CD4-positive, alpha-beta T cell treated with Interleukin-10 for 1 hour (primary cell): ENCODE measurements at regions not wholly inside any gene's neighbourhood (a gene's known extent, or its start where the extent isn't known, plus 50 kb on each side); places are given as distances from the start of the nearest gene placed in this dataset.
"Not testable (repeated sequence)": the region's sequence is repeated elsewhere in the genome, so short reads cannot be mapped to it uniquely, and the experiment has no call there.

Experiments used
- DNase-seq: peaks from one replicate; pipeline ENCODE4 v3.0.0-alpha.2; 2020

DNA sequence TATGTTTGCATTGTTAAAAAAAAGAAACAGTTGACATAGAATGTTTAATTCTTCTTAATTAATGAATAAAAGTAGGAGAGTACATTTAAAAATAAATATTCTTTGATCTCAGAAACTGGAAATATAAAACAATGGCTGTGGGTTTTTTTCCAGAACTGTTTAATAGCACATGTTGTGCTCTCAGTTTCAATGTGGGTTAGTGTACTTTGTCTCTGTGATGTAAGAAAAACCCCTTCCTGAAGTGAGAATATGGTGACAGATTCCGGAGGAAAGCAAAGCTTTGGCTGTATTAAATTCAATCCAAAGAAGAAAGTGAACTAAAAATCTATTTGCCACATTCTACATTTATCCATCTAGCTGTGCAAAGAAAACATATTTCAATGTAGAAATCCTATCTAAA lies 261.9 kb upstream of the ADGRL3 start:
- no peak for DNase-seq

DNA sequence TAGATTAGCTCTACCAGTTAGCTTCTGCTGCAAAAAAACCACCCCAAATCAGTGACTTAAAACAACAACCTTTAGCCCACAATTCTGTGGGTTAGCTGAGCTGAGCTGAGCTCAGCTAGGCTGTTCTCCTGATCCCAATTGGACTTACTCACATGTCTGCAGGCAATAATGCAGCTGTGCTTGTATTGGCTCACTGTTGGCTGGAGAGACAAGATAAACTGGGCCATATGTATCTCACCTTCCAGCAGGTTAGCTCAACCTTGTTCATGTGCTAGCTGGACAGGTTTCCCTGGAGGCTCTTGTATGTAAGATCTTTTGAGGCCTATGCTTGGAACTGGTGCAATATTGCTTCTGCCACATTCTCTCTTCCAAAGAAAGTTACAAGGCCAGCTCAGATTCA lies 261.5 kb upstream of the ADGRL3 start:
- no peak for DNase-seq

DNA sequence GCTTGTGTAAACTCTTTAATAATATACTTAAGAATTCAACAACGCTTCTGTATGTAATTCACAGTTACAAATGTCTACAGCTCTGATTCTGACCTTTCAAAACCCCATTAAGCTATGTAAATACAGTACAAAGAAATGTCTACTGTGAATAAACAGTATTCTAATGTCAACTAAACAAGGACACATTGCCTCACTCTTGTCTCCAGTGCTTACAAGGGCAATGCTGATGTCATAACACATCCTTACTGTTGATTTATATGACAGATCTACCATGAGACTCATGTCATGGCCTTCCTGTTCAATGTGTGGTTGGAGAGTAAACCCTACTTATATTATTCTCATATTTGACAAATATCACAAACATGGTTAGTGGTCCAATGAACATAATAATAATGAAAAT lies 256.1 kb upstream of the ADGRL3 start:
- no peak for DNase-seq

DNA sequence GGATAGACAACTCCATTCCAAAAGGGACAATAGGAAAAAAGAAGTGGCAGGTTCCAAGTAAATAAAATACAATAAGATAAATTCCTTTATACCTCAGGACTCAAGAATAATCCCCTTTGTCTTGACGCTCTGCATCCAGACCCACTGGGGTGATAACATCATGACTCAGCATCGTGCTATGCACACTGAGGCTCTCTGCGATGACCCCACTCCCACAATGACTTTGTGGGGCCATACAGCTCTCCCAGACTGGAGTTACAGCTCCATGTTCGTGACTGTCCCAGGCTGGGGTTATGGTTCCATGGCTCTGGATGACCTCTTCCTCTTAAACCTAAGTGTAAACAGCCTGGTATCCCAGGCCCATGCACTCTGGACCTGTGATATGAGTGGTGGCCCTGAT lies 254.5 kb upstream of the ADGRL3 start:
- DNase-seq: no peak

DNA sequence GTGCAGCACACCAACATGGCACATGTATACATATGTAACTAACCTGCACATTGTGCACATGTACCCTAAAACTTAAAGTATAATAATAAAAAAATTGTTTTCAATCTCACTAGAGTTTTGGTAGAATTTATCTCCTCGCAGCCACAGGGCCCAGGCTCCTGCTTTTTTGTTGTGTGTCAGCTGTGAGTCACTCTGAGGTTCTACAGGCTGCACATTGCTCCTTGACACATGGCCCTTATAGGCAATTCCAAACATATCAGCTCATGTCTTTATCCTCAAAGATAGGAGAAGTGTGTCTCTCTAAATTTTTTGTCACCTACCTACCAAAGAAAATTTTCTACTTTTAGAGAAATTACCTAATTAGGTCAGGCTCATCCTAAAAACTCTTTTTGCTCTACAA lies 252.1 kb upstream of the ADGRL3 start:
- DNase-seq: no peak

DNA sequence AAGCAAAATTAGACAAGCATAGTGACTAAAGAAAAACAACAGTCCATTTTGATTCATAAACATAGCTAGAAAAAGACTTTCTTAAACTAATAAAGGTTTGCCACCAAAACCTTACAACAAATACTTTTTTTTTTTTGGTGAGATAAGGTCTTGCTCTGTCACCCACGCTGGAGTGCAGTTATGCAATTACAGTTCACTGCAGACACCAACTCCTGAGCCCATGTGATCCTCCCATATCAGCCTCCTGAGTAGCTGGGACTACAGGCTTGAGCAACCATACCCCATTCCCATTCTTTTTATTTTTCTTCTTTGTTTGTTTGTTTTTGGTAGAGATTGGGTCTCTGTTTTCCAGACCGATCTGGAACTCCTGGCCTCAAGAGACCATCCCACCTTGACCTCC lies 247.2 kb upstream of the ADGRL3 start:
- no peak for DNase-seq

DNA sequence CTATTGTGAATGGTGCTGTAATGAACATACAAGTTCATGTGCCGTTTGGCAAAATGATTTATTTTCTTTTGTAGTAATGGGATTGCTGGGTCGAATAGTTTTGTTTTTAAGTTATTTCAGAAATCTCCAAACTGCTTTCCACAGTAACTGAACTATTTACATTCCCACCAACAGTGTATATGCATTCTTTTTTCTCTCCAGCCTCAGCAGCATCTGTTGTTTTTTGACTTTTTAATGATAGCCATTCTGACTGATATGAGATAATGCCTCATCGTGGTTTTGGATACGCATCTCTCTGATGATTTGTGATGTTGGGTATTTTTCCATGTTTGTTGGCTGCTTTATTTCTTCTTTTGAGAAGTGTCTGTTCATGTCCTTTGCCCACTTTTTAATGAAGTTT lies 246.3 kb upstream of the ADGRL3 start:
- no peak for DNase-seq

DNA sequence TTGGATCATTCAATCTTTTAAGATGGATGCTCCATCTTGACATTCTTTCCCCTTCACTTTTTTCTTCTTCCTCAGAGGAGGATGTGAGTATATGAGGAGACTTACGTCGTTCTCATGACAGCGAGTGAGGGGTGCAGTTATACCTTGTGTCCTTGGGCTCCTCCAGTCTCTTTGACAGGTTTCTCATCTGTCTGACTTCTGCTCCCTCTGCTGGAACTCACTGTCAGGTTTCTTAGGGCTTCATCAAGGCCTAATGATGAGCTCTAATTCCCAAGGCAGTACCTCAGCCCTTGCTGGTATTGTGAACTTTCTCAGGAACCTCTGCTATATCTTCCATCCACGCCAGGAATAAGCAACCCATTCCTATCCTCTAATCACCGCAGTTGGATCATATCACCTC lies 237.8 kb upstream of the ADGRL3 start:
- DNase-seq: no peak

DNA sequence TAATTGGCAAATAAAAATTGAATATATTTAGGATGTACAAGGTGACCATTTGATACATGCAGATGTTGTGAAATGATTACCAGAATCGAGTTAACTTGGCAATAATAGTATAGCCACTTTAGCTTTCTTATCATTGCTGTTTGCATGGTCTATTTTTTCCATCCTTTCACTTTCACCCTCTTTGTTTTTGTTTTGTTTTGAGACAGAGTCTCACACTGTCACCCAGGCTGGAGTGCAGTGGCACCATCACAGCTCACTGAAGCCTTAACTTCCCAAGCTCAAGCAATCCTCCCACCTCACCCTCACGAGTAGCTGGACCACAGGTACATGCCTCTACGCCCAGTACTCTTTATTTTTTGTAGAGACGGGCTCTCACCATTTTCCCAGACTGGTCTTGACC lies 218.6 kb upstream of the ADGRL3 start:
- no peak for DNase-seq

DNA sequence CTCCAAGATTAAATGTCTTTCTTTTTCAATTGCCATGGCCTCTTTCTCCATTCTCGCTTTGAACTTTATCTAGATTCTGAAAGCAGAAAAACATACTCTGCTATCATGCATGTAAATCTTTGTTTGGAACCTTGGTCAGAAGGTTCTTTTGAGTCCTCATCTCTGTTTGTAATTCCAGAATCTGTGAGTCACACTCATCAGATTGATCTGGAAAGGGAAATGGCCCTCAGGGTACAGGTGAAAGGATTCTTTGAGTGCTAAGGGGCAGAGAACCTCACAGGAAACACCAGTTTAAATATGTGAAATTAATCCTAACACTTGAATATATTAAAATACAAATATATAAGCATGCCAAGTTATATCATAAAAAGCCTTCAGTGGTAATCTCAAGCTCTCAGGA lies 211.0 kb upstream of the ADGRL3 start:
- DNase-seq: no peak

DNA sequence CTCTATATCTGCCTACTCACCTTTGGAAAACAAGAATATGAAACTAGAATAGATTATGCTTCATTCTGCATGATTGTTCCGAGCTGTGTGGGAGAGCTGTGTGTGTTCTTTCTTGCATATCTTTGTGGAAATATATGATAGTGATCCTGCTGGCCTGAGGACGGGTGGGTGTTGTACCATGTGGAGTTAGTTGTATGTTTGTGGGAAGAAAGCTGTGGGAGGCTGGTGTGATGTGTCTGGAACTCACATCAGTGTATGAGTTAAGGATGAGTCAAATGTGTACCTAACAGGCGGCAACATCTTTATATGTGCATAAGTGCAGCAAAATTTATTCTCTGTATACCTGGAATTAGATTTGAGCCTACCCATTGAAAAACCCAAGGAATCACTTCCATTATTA lies 208.1 kb upstream of the ADGRL3 start:
- no peak for DNase-seq

DNA sequence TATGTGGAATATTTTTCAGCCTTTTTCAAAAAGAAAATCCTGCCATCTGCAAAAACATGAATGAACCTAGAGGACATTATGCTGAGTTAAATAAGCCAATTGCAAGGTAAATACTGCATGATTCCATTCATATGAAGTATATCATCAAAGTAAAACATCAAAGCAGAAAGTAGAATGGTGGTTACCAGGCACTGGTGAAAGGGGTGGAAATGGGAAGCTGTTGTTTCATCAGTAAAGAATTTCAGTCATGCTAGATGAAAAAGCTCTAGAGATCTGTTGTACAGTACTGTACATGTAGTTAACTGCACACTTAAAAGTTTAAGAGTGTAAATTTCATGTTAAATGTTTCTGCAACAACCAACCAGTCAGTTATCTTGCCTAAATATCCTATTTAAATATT lies 196.8 kb upstream of the ADGRL3 start:
- DNase-seq: no peak

DNA sequence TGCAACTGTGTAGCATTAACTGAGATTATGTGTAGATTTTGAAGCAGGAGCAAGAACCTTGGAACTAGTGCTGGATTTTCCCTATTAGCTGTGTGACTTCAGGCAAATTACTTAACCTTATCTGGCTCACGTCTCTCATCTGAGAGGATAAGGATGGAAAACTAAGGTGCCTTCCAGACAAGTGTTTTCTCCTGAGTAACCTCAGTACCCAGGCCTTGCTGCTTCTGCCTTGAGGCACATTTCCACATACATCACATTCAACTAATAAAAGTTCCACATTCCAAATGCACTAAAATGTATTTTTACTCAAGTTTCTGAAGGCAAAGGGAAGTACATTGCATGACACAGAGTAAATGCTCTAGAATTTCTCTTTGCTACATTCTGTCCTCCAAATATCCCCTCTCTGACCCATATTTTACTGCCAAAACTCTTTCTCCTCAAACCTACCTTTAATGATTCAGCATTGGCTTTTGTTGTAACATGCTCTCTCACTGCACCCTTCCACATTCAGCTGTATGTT lies 195.4 kb upstream of the ADGRL3 start:
- DNase-seq: no peak

DNA sequence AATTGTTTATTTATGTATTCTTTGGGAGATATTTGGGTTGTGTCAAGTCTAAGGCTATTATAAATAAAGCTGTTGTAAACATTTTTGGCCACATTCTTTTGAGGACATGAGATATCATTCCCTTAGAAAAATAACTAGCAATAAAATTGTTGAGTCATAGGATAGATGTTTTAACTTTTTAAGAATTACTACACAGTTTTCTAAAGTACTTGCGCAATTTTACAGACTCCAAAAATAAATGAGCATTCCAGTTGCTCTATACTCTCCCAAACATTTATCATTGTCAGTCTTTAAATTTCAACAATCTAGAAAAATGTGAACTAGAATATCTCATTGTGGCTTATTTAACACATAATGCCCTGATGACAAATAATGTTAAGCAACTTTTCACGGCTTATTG lies 189.1 kb upstream of the ADGRL3 start:
- no peak for DNase-seq

DNA sequence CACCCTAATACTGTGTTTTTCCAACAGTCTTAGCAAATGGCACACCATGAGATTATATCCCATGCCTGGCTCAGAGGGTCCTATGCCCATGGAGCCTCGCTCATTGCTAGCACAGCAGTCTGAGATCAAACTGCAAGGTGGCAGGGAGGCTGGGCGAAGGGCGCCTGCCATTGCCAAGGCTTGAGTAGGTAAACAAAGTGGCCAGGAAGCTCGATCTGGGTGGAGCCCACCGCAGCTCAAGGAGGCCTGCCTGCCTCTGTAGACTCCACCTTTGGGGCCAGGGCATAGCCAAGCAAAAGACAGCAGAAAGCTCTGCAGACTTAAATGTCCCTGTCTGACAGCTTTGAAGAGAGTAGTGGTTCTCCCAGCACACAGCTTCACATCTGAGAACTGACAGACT lies 188.2 kb upstream of the ADGRL3 start:
- not testable (repeated sequence) for DNase-seq

DNA sequence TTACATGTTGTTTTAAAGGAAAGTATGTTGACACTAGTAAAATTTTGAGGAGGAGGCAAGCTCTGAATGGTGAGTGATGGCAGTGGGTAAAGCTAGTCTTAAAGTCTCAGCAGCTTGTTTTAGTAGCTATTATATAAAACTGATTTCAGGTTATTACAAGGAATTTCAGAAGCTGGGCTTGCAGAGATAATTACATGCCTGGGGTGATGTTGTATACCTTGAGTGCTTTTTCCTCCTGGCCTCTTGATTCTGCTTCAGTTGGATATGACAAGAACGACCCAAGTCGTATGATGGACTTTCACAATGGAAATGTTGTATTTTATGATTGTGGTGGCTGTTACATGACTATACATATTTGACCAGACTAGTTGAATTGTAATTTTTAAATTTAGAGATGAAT lies 175.5 kb upstream of the ADGRL3 start:
- no peak for DNase-seq

DNA sequence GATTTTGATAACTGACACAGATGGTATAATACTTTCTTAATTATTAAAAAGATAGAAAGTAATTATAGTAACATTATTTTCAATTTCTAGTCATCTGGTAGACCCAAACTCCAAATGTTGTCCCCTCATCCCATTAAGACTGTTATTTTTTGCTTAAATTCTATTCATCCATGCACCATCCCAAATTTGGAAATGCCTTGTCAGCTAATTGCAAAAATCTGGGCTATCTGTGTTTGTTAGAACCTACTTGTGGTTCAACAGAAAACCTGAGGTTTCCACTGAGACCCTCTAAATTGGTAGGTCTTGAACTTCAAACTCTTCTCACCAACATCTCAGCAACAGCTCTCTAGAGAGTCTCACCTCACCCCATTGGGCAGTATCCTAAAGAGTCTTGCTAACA lies 172.2 kb upstream of the ADGRL3 start:
- no peak for DNase-seq

DNA sequence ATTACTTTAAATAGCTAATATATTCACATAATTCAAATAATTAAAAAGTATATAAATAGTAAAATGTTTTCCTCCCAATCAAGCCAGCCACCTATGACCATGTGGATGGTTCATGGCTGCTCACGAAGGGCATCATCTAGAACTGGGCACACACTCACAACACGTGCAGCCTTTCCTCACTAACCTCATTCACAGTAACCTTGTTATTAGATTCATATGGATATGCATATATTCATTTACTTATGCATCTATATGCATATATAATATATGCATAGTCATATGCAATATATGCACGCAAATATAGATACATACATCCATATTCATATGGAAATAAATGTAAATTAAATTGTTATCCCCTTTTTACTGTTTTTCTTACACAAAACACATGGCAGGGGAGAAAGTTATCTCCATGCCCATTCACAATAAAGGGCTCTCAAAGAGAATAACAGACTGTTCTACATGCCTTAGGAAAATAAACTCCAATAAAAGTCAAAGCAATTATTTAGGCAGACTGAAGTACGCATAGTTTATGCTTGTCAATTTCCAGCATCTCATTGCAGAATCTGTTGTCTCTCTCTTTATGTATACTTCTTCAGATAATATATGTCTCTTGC lies 163.9 kb upstream of the ADGRL3 start:
- no peak for DNase-seq

DNA sequence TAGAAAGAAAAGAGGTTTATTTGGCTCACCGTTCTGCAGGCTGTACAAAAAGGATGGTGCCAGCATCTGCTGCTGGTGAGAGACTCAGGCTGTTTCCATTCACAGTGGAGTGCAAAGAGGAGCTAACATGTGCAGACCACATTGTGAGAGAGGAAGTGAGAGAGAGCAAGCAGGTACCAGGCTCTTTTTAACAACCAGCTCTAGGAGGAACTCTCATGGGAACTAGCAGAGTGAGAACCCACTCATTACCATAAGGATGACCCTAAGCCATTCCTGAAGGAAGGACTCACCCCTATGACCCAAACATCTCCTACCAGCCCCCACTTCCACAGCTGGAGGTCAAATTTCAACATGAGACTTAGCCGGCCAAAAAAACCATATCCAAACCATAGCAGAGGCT lies 158.6 kb upstream of the ADGRL3 start:
- no peak for DNase-seq

DNA sequence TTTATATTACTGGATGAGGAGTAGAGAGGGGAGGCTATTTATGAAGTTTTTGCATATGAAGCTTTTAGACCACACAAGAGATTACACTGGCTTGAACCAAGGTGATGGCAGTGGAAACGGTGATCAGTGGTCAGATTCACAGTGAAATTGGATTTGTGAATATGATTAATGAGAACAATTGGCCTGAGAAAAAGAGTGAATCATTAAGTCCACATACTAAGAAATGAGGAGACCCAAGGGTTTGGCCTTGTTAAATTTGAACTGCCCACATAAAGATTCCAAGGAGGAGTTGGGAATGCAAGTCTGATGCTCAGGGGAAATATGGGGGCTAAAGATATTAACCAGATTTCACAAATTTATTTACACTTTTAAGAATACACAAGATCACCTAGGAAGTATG lies 155.3 kb upstream of the ADGRL3 start:
- DNase-seq: no peak

DNA sequence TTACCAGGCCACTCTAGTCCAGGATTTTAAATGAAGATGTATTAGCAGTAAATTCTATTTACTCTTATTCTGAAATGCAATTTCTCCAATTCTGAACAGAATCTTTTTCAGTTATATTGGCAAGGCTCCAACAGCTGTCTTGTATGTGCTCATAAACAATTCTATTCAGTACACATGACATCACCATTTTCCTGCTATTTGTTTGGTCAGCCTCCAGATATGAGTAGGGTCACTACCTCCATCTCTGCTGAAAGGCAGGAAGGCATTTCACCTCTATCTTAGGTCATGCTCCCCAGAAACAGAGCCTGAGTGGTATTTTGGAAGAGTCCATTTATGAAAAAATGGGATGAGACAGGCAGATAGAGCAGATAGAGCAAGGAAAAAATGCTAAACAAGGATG lies 151.1 kb upstream of the ADGRL3 start:
- no peak for DNase-seq

DNA sequence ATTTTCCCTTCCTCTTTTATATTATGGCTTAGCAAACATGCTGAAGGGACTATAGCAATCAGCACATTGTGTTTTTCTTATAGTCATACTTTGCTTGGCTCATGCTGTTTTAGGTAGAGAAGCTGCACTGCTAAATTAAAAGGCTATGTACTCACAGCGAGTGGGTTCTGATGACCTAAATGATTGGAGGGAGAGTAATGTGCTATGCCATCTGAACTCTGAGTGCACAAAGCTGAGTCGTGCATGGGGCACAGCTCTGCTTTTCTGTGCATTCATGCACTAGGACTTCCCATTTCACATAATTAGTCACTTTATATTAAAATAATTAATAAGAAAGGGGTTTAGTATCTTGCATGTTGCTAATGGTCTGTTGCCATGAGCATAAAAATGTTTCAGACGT lies 132.7 kb upstream of the ADGRL3 start:
- DNase-seq: no peak

DNA sequence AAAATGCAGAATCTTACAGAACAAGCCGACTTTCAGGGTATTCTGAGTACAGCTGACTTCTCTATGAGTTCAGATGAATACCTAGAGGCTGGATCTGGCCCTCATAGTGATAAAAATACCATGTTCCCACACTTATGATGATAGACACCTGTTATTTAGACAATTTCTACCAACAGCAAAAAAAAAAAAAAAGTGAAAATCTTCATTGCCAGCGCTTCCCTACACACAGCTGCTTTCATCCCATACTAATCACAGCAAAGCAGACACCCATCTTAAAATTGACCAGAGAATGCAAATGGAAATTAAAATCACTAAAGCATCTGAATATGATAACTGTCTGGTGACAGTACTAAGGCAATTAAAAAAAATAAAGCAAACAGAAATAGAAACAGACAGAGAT lies 132.1 kb upstream of the ADGRL3 start:
- no peak for DNase-seq

DNA sequence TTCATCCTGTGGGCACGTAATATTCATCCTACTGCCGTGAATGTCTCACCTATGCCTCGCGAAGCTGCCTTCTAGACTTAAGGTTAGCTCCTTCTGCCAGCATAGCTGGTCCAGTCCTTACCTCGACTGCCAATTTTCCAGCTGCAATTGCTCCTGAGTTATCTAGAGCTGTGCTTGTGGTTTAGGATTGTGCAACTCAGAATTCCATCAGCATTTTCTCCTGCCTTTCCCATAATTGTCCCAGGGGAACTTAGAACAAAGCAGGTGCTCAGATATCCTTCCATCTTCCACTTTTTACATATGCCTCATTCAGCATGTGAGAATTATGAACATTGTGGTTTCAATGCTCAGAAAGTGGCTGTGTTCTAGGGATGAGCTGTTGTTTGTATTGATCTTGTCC lies 131.4 kb upstream of the ADGRL3 start:
- DNase-seq: no peak

DNA sequence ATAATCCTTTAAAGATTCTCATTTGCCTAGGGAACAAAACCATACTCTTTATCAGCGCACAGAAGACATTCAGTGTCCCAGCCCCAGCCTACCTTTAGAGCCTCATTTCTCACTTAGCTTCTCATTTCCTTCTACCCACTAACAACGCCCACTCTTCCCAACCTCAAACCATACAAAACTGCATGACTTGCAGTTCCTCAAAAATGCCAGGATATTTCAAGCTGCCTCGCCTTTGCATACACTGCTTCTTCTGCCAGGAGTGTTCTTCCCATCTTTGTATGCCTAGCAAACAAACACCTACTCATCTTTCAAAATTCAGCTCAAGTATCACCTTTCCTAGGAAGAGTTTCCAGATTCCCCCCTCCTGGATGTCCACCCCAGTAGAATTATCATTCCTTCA lies 129.9 kb upstream of the ADGRL3 start:
- no peak for DNase-seq

DNA sequence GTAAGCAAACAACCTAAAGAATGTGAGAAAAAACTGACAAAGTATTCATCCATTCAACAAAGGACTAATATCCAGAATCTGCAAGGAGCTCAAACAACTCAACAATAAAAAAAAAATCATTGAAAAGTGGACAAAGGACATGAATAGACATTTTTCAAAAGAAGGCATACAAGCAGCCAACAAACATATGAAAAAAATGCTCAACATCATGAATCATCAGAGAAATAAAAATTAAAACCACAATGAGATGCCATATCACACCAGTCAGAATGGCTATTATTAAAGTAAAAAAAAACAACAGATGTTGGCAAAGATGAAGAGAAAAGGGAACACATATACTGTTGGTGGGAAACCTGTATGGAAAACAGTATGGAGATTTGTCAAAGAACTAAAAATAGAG lies 120.7 kb upstream of the ADGRL3 start:
- no peak for DNase-seq
